Cerebellar nuclear complex (tissue), 1 donor: ENCODE measurements at regions not wholly inside any gene's neighbourhood (a gene's known extent, or its start where the extent isn't known, plus 50 kb on each side); places are given as distances from the start of the nearest gene placed in this dataset.
"Not testable (repeated sequence)": the region's sequence is repeated elsewhere in the genome, so short reads cannot be mapped to it uniquely, and the experiment has no call there.

ENCODE experiments used
- DNase-seq, 2 experiments: peaks; one replicate each; lab custom pipeline; 2025; lab: John Stamatoyannopoulos, UW

DNA sequence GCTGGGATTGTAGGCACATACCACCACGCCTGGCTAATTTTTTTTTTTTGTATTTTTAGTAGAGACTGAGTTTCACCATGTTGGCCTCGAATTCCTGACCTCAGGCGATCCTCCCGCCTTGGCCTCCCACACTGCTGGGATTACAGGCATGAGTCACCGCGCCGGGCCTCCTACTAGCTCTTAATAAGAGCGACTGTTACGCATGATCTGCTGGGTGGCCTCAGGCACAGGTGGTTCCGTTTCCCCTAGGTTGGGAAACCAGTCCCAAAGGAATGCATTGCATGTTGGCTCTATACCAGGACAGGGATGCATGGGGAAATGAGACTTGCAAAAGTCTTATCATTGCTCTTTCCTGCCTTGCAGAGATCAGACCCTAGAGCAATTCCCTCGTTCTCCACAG is 184.7 kb upstream of the PPP1R26 start:
- no peak for DNase-seq

DNA sequence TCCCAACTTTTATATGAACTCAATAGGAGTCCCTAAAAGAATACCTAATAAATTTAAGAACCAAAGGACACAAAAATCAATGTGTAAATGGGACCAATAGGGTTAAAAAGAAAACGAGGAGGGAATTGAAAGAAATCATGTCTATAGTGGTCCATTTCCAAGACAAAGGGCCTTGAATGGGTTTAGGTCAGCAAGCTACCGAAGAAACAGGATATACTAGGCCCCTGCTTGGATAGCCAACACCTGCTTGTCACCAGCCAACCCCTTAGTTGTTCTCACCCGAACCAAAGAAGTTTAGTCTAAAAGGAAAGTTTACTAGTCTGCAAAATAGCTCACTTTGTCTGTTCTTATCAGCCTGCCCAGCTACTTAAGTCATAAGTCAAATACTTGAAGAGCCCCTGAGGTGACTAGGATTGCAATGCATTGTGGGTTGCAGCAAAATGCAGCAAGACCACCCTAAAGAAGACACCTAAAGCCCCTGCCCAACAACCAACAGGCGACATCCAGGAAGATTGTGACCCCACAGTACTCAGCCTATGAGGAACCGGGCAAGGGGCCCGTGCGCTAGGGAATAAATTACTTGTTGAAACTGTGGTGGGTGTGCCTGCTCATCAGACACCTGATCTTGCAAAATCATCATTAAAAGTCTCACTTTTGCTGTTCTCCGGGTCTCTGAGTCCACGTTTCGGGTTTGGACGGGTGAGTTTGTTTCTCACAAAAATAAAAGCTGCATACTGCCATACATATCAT is 183.9 kb upstream of the PPP1R26 start:
- no peak for DNase-seq

DNA sequence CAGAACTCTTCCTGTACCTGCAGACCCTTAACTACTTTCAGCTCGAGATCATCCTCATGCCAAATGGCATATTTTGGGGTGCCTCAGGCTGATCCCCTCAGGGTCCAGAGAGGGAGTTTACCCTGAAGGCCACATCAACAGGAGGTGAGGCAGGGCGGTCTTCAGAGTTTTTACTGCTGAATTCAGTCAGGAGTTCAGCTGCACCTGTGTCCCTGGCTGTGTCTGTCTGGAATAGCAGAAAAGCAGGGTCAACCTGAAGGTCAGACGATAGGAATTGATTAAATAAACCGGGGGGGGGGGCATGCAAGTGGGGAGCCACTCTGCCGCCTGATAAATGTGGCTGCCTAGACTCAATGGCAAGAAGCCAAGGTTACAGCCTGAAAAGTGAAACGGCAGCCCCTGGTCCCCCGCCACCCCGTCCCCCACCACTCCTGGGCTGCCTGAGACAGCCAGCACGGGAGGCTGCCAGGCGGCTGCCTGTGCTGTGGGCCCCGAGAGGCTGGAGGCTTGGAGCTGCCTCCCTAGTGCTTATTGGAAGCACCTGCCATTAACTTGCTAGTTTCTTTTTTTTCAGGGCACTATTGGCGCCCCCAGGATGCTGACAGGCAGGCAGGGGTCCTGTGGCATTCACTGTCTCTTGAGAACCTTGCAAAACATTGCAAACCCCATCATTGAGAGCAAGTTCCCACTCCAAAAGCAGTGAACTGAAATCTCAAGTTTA is 182.7 kb upstream of the PPP1R26 start:
- no peak for DNase-seq

DNA sequence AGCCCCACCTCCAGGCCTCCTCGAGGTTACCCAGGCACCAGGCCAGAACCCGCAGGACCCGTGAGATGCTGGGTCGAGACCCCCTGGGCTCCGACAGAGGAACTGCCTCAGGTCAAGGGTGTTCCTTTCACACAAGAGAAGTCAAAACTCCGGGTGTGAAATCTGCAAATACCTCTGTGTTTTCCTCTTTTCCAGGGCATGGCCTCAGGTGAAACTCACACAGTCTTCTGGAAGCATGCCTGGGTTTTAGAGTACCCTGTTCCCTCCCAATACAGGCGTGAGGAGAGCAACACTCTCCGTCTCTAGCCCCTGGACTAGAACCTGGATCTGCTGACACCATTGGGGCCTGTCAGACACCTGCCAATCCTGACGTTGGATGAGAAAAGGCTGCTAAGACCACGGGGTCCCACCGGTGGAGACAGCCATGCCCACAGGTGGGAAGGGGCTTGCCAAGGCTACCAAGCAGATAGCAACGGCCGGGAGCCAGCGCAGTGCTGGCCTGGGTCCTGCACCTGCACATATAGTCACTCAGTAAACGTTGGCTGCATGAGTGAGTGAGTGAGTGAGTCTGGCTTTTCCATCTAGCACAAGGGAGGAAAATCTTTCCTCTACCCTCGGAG is 182.0 kb upstream of the PPP1R26 start:
- no peak for DNase-seq

DNA sequence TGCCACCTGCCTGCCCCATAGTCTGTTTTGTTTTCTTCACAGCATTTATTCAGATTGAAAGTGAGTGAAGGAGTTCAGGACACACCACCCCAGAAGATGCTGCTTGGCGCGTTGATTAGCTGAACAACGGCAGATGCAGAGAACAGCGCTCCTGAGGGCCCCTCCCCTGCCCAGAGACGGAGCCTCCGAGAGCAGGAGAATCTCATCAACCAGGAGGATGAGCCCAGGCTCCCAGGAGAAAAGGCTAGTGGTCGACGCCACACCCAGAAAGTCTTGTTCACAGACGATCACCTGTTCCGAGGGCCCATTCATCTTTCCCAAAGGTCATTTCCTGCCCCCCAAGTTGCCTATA is 180.4 kb upstream of the PPP1R26 start:
- DNase-seq = no peak

DNA sequence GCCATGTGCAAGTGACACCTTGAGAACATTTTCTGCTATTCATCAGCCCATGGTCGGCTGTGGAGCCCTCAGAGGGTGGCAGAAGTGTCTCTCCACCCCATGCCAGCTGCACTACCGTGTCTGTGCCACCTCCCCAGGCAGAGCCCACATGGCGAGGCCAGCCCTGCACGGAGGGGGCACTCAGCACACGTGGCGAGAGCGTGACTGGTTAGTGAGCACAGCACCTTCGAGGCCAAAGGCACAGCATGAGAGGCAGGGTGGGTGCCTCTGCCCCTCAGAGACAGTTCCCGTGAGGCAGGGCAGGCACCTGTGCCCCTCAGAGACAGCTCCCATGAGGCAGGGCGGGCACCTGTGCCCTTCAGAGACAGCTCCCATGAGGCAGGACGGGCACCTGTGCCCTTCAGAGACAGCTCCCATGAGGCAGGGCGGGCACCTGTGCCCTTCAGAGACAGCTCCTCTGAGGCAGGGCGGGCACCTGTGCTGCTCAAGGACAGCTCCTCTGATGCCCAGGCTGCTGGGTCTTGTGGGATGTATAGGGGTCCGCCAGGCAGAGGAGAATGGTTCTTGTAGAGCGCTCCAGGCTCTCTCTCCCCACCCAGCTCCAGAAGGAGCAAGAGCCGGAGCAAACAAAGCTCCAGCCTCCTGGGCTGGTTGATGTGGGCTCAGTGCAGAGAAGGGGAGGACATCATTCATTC is 179.8 kb upstream of the PPP1R26 start:
- DNase-seq = no peak

DNA sequence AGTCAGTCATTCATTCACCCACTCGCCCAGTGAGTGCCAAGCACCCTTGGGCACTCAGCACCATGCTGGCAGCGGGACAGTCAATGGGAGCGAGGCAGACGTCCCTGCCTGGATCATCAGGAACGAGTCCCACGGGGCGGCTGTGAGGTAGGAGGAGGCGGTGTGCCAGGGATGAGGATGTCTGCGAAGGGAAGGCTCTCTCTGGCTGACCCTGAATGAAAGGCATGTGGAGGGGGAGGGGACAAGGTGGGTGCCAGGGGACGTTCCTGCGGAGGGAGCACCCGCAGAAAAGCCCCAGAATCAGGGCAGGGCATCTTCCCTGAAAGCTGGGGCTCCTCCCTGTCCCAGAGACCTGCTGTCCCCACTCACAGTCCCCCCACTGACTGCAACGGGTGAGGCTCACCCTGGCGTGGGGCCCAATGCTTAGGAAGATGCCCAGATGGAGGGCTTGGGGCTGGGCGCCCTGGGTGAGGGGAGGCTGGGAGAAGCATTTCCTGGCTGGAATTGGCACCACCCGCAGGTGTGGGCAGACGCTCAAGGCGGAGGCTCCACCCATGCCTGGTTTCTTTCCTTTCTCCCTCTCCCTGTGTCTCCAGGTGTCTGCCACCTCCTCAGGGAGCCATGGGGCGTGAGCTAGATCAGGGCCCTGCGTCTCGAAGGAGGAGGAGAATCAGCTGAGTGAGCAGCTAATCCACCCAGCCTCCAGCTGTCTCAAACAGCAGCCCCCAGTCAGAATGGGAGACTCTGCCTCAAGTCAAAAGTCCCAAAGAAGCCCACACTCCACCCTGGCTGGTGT is 179.0 kb upstream of the PPP1R26 start:
- no peak for DNase-seq

DNA sequence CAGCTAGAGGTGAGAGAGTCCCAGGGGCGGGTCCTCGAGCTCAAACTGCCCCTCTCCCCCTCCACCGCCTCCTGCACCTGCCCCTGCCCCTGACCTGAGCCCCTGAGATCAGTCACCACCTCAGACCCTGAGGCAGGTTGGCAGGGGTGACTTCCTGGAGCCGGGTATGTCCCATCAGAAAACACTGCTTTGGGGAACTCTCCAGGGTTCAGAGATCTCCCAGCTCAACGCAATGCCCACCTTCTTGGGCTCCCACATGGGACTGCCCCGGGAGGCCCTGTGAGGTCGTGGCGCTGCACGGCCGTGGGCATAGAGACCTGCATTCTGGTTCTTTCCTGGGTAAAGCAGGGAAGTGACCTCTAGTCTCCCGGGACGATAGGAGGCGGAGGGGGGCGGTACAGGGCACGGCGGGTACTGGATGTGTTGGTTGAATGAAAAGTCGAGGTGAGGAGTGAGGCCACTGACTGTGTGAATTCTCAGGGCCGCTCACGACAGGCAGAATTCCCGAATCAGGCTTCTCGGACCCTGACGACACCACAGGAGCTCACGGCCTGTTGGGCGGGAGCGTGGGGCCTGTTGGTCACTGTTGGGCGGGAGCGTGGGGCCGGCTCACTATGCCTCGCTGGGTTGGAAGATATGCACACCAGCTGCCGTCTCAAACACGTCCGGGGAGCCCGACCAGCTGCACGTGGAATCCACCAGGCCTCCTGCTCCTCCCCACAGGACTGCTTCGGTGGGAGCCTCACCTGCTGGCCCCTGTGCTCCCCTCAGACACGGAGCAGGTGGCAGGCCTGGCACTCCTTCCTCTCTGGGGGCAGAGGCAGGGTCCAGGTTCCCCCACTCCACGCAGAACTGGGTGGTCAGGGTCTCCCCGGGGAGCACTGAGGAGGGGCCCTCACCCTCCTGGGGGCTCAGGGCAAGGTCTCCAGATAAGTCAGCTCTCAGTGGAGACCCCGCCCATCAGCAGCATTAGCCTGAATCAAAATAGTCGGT is 178.0 kb upstream of the PPP1R26 start:
- no peak for DNase-seq

DNA sequence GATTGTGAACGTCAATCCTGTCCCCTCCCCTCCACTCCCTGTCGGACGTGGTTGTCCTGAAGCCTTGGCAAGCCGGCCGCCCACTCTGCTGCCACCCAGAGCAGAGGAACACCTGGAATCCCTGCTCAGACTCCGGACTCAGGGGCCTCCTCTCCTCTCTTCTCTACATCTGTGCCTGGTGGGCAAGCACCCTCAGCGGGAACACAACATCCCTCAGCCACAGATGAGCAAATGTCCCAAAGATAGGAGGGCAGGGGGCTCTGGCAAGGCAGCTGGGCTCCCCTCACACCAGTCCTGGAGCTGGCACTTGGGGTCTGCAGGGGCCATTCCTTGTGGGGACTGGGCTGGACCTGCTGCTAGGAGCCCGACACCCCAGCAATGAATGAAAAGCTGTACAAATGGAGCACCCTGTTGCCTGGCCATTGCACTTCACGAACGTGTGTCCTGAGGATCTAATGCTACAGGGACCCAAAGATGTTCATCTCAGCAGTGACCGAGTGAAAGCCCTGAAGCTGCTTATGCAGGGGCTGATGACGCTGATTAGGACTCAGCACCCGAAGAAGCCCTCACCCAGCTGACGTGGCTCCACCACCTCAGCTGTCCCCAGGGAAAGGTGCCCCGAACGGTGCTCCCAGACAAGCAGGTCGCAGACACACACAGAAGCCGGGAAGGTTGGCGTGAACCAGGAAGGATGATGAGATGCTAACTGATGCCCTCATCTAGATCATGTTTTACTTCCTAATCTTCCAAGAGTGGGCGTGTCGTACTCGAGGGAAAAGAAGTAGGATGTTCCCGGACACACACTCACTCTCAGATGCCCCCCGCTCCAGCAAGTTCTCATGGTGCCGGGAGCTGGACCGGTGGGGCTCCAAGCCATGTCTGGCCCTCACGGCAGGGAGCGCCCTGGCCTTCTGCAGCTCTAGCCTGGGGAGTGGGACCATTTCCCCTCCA is 177.0 kb upstream of the PPP1R26 start:
- DNase-seq = no peak

DNA sequence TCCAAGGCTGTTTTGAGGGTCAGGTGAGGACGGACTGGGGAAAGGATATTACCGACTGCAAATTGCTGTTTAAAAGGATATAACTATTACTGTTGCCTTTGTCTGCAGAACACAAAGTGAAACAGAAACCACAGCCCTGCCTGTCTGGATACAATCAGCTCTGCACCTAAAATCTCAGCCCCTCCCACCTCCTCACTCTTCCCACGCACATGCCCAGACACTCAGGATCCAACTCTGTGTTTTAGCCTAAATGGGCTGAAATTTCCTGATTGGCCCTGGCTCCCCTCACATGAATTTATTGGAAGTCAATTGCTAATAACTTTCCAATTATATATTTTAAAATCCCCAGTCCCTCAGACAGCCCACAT is 176.3 kb upstream of the PPP1R26 start:
- no peak for DNase-seq

DNA sequence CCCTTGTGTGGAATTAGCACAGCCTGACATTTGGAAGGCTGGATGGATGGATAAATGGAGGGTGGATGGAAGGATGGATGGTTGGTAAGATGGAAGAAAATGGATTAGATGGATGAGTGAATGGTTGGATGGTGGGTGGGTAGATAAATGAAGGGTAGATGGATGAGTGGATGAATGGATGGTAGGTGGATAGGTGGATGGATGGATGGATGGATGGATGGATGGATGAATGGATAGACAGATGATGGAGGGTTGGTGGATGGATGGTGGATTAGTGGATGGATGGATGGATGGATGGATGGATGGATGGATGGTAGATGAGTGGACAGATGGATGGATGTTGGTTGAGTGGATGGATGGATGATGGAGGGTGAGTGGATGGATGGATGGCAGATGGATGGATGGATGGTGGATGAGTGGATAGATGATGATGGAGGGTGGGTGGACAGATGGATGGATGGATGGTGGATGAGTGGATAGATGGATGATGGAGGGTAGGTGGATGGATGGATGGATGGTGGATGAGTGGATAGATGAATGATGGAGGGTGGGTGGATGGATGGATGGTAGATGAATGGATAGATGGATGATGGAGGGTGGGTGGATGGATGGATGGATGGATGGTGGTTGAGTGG is 175.6 kb upstream of the PPP1R26 start:
- no peak for DNase-seq

DNA sequence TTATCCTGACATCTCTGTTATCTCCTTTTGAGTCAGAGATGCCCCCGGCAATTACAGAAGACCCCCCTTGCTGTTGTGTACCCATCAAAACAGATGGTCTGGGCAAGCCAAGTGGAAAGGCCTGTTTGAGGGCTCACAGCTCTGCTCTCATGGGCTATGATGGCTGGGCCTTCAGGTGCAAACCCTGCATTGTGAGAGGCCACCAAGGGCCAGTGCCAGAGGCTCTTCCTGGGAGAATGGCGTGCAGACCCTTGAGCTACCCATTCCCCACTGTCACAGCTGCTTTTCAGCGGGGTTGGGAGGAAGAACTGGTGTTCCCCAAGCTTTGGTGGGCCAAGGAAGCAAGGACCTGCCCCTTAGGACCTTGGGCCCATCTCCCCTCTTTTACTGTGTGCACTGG is 174.7 kb upstream of the PPP1R26 start:
- DNase-seq = no peak

DNA sequence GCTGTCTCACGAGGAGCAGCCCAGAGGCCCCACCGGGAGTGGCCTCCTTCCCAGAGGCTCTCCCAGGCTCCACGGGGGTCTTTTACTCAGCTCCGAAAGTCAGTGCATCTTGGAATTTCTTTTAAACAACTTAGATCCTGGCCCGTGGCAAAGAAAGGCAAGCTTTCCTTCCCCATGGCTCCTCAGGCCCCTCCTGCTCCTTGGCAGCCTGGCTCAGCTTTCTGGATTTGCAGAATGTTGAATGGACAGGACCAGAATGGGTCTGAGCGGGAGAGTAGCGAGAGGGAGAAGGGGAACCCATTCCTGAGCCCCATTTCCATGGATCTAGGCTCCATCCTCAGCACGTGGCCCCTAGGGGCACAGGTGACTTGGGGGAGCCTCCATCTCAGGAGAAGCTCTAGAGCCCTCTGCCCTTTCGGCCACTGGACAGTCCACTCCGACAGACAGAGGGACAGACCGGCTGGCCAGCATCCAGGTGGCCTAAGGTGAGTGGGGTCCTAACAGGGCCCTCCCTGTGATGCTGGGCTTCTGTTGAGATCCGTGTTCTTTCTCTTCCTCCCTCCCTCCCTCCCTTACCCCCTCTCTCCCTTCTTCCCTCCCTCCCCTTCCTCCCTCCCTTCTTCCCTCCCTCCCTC is 173.9 kb upstream of the PPP1R26 start:
- no peak for DNase-seq

DNA sequence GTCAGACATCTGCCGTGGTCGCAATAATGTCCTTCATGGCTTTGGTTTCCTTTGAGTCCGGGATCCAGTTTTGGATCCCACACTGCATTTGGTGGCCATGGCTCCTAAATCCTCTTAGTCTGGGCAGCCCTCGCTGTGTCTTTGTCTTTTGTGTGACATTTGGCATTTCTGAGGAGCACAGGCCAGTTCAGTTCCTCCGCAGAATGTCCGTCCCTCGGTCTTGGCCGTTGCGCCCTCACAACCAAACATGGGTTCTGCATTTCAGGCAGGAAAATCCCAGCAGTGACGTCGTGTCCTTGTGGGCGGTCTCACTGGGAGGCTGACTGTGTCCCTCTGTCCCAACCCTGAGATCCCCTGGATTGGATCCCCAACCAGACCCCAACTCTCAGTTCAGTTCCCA is 172.9 kb upstream of the PPP1R26 start:
- no peak for DNase-seq

DNA sequence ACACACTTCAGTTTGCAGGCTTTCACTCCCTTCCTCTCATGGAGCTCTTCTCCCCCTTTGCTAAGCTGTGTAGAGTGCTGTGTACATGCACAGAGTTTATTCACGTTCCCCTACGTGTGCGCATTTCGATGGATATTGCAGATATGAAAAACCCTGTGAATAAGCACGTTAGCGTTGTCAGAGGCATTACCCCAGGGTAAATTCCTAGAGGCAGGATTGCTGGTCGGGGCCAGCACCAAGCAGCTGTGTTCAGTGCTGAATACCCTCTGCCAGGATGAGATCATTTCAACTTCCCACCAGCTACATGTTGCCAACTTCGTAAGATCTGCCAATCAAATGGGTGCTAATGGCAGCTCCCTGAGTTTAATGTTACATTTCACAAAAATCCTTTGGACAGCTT is 172.3 kb upstream of the PPP1R26 start:
- DNase-seq = no peak

DNA sequence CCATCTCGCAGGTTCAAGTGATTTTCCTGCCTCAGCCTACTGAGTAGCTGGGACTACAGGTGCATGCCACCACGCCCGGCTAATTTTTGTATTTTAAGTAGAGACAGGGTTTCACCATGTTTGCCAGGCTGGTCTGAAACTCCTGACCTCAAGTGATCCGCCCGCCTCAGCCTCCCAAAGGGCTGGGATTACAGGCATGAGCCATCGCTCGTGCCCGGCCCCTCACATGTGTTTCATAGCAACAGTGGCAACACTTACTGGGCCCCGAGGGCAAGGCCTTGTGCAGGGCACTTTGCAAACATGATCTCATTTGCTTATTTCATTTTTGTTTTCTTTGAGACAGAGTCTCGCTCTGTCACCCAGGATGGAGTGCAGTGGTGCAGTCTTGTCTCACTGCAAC is 171.7 kb upstream of the PPP1R26 start:
- DNase-seq = not testable (repeated sequence)

DNA sequence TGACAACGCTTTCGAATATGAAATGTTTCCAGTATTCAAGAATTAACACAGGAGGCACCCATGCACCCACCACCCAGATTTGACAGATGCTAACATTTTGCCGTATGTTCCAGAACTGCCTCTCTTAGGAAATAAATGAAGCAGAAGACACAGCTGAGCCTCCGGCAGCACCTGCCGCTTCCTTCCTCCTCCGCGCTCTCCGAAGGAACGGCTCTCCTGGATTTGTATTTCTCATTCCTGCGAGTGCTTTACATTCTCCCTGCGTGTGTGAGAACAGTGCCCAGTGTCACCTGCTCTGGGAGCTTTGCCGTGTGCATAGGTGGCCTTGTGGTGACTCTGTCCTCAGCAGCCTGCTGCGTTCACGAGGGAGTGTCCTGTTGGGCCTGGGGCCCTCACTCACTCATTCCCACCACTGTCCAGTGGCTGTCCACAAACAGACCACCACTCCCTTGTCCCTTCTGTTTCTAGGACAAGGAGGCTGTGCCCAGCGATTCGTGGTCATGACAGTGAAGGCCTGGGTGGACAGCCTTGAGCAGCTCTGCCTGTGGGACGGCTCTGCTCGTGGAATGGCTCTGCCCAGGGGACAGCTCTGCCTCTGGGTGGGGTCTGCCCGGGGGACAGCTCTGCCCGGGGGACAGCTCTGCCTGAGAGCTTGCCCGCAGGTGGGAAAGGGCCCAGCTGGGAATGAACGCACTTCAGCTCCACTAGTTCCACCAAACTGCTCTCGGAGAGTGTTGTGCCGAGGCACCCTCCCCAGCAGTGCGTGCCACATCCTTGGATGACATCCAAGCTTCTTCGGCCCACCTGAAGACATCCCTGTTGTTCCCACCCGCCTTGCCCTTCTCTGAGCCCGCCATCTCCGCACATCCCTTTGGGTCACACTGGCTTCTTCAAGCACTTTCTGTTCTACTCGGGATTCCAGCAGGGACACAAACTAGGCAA is 170.5 kb upstream of the PPP1R26 start:
- DNase-seq = no peak

DNA sequence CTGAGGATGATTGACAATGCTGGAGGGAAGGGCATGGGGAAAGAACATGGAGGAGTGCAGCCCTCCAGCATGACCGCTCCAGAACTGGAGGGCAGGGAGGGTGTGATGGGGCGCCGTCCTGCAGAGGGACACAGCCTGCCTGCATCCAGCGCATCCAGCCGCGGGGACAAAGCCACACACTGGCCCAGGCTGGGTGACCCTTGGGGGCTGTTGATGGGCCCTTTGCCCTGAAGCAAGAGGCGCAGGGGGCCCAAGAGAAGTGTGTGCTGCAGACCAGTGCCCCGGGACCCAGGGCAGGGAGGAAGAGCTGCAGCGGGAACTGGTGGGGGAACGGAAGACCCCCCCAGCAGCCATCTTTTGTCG is 169.8 kb upstream of the PPP1R26 start:
- DNase-seq = no peak
